Body of pancreas (tissue), 4 donors: ENCODE measurements at regions not wholly inside any gene's neighbourhood (a gene's known extent, or its start where the extent isn't known, plus 50 kb on each side); places are given as distances from the start of the nearest gene placed in this dataset.

Experiments
- POLR2A ChIP-seq, 3 donors: fragments of 450-650 bp; IDR thresholded peaks; one replicate each; pipeline ENCODE4 v1.6.1; 2016; ENCODE audit warnings: antibody characterized with exemption in 3 of 3, mild to moderate bottlenecking in 2 of 3
- TF ChIP-seq, protein P1 (sequence below), 7 experiments: fragments of 450-650 bp in 4 of 7; fragments of 200-600 bp in 3 of 7; sonication (generic) in 3 of 7; IDR thresholded peaks; one replicate each; pipeline ENCODE4 v1.5.1; 2016 to 2019; ENCODE audit warnings: antibody characterized with exemption in 7 of 7

DNA sequence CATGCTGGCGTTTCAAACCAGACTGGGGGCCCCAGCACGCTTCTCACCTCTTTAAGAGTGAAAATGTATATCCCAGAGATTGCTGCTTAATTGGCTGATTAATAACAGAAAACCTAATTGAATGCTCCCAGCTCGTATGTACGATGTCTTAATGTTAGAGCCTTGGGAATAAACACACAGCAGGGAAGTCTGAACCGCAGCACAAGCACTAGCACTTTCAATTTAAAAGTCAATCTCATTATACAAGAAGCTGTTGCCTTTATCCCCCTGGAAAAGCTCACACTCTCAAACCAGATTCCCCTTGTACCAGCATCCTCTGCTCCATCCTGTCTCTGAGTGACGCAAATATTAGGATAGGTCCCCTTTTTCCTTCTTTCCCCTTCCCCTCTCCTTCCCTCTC, 449.1 kb downstream of the MN1 start:
- TF ChIP-seq, protein P1, sequence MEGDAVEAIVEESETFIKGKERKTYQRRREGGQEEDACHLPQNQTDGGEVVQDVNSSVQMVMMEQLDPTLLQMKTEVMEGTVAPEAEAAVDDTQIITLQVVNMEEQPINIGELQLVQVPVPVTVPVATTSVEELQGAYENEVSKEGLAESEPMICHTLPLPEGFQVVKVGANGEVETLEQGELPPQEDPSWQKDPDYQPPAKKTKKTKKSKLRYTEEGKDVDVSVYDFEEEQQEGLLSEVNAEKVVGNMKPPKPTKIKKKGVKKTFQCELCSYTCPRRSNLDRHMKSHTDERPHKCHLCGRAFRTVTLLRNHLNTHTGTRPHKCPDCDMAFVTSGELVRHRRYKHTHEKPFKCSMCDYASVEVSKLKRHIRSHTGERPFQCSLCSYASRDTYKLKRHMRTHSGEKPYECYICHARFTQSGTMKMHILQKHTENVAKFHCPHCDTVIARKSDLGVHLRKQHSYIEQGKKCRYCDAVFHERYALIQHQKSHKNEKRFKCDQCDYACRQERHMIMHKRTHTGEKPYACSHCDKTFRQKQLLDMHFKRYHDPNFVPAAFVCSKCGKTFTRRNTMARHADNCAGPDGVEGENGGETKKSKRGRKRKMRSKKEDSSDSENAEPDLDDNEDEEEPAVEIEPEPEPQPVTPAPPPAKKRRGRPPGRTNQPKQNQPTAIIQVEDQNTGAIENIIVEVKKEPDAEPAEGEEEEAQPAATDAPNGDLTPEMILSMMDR (IDR thresholded peaks at IDR 0.05), result no peak
- TF ChIP-seq POLR2A (IDR thresholded peaks at IDR 0.05), result no peak
